ENCODE measurements at regions not wholly inside any gene's neighbourhood (a gene's known extent, or its start where the extent isn't known, plus 50 kb on each side); places are given as distances from the start of the nearest gene placed in this dataset.

GRCh38 chr5:30390095-30390494 is 803.4 kb upstream of the CDH6 start:
- Mint-ChIP-seq H3K27me3 (ENCODE audit: low read depth) (no peaks in the 10 kb centered on the region), H3K27ac (no peak overlapping the region), H3K4me1 (no peaks in the 10 kb centered on the region), H3K4me3 (no peak overlapping the region), H3K9me3 (no peaks in the 10 kb centered on the region), H3K36me3 (ENCODE audit: low read depth) (no peaks in the 10 kb centered on the region)
- no peak for TF ChIP-seq CTCF (IDR thresholded peaks at IDR 0.05; ENCODE audit: unreplicated experiment in 3 of 3)

DNA sequence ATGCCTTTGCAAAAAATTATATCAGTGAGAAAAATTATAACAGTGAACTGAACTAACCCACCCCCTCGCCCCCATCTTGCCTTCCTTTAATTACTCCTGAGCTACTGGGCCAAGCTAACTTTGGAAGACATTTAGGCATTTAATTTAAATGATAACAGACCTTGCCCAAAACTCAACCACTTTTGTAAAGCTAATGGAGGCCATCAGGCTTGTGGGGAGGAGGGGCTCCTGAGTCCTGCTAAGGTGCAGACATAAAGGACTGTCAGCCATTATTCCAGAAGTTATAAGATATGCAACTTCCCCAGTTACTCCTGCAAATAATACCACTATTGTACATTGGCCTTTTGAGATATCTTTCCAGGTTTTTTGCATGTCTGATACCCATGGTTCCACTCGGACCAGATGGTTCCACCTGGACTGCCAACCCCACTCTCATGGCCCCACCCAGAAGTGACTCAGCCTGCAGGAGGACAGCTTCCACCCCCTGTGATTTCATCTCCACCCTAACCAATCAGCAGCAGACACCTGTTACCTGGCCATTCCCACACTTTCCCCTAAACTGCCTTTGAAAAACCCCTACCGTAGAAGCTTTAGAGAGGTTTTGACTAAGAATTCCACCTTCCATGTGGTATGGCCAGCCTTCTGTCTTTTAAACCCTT is 805.4 kb upstream of the CDH6 start:
- H3K36me3 Mint-ChIP-seq (ENCODE audit: low read depth): no peaks in the 10 kb centered on the region
- no peak overlapping the region for H3K4me3 Mint-ChIP-seq
- TF ChIP-seq CTCF (IDR thresholded peaks at IDR 0.05; ENCODE audit: unreplicated experiment in 3 of 3): no peak
- no peaks in the 10 kb centered on the region for H3K4me1 Mint-ChIP-seq
- H3K27me3 Mint-ChIP-seq (ENCODE audit: low read depth): no peaks in the 10 kb centered on the region
- H3K27ac Mint-ChIP-seq: no peak overlapping the region
- no peaks in the 10 kb centered on the region for H3K9me3 Mint-ChIP-seq

GRCh38 chr5:30385754-30386153 is 807.7 kb upstream of the CDH6 start:
- no peaks in the 10 kb centered on the region for H3K27me3 Mint-ChIP-seq (ENCODE audit: low read depth)
- no peaks in the 10 kb centered on the region for H3K9me3 Mint-ChIP-seq
- H3K4me3 Mint-ChIP-seq: no peak overlapping the region
- no peak overlapping the region for H3K27ac Mint-ChIP-seq
- TF ChIP-seq CTCF (IDR thresholded peaks at IDR 0.05; ENCODE audit: unreplicated experiment in 3 of 3): no peak
- H3K36me3 Mint-ChIP-seq (ENCODE audit: low read depth): no peaks in the 10 kb centered on the region
- no peaks in the 10 kb centered on the region for H3K4me1 Mint-ChIP-seq

DNA sequence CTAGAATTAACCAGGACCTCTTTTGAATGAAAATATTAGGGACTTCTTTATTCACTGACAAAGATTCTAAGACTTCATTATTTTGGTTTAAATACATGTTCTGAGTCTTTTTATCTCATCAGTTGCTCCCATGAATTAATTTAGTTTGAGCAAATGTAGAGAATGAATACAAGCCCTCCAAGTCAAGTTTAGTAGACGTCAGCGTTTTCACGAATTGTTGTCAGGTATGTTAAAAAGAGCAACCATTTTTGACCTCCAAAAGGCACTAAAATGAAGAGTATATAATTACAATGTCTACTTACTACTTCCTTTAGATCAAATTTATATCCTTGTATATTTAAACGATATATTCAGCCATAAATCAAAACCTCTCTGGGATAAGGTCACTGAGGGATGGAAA is 809.3 kb upstream of the CDH6 start:
- Mint-ChIP-seq H3K27ac (no peak overlapping the region), H3K9me3 (no peaks in the 10 kb centered on the region), H3K27me3 (ENCODE audit: low read depth) (no peaks in the 10 kb centered on the region), H3K4me1 (no peaks in the 10 kb centered on the region), H3K4me3 (no peak overlapping the region), H3K36me3 (ENCODE audit: low read depth) (no peaks in the 10 kb centered on the region)
- no peak for TF ChIP-seq CTCF (IDR thresholded peaks at IDR 0.05; ENCODE audit: unreplicated experiment in 3 of 3)

GRCh38 chr5:30380228-30380627 is 813.3 kb upstream of the CDH6 start:
- Mint-ChIP-seq H3K4me1 (no peaks in the 10 kb centered on the region), H3K27ac (no peak overlapping the region), H3K36me3 (ENCODE audit: low read depth) (no peaks in the 10 kb centered on the region), H3K9me3 (no peaks in the 10 kb centered on the region), H3K4me3 (no peak overlapping the region), H3K27me3 (ENCODE audit: low read depth) (no peaks in the 10 kb centered on the region)
- no peak for TF ChIP-seq CTCF (IDR thresholded peaks at IDR 0.05; ENCODE audit: unreplicated experiment in 3 of 3)

- no peak overlapping the region for H3K4me3 Mint-ChIP-seq
- no peaks in the 10 kb centered on the region for H3K4me1 Mint-ChIP-seq
- H3K27ac Mint-ChIP-seq: no peak overlapping the region
- H3K9me3 Mint-ChIP-seq: no peaks in the 10 kb centered on the region
- H3K27me3 Mint-ChIP-seq (ENCODE audit: low read depth): no peaks in the 10 kb centered on the region
- H3K36me3 Mint-ChIP-seq (ENCODE audit: low read depth): no peaks in the 10 kb centered on the region
- TF ChIP-seq CTCF (IDR thresholded peaks at IDR 0.05; ENCODE audit: unreplicated experiment in 3 of 3): no peak
Observed at GRCh38 chr5:30376848-30377247, 816.6 kb upstream of the CDH6 start.

Data from nephron (organoid).